ENCODE measurements at regions not wholly inside any gene's neighbourhood (a gene's known extent, or its start where the extent isn't known, plus 50 kb on each side); places are given as distances from the start of the nearest gene placed in this dataset.

GRCh38 chr2:191626497-191627151 lies 51.3 kb upstream of the NABP1 start:
- H3K27ac ChIP-seq (ENCODE audit: low read length) = no peak overlapping the region
- no peak overlapping the region for H3K4me3 ChIP-seq (ENCODE audit: low read length)
- H3K79me2 ChIP-seq (ENCODE audit: low read length) = no peaks in the 10 kb centered on the region
- H2AFZ ChIP-seq (ENCODE audit: low read depth, low read length) = no peak overlapping the region
- TF ChIP-seq, protein P1, sequence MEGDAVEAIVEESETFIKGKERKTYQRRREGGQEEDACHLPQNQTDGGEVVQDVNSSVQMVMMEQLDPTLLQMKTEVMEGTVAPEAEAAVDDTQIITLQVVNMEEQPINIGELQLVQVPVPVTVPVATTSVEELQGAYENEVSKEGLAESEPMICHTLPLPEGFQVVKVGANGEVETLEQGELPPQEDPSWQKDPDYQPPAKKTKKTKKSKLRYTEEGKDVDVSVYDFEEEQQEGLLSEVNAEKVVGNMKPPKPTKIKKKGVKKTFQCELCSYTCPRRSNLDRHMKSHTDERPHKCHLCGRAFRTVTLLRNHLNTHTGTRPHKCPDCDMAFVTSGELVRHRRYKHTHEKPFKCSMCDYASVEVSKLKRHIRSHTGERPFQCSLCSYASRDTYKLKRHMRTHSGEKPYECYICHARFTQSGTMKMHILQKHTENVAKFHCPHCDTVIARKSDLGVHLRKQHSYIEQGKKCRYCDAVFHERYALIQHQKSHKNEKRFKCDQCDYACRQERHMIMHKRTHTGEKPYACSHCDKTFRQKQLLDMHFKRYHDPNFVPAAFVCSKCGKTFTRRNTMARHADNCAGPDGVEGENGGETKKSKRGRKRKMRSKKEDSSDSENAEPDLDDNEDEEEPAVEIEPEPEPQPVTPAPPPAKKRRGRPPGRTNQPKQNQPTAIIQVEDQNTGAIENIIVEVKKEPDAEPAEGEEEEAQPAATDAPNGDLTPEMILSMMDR (IDR thresholded peaks at IDR 0.05; ENCODE audit: low read depth, low read length) = no peak
- TF ChIP-seq EZH2phosphoT487 (IDR thresholded peaks at IDR 0.05; ENCODE audit: low read depth) = no peak
- peaks cover 66% of the 10 kb centered on the region for H3K4me1 ChIP-seq (ENCODE audit: low read length)
- no peak overlapping the region for H3K9ac ChIP-seq (ENCODE audit: low read length)
- H3K9me3 ChIP-seq (ENCODE audit: insufficient read depth, low read length) = no peaks in the 10 kb centered on the region
- H3K36me3 ChIP-seq (replicated peaks; ENCODE audit: low read depth, low read length) = no peaks in the 10 kb centered on the region
- H3K4me2 ChIP-seq (ENCODE audit: low read length) = no peak overlapping the region
- H4K20me1 ChIP-seq (ENCODE audit: insufficient read depth, low read length) = no peaks in the 10 kb centered on the region
- H3K27me3 ChIP-seq (ENCODE audit: low read depth, low read length) = no peaks in the 10 kb centered on the region

GRCh38 chr2:191627518-191627917 lies 50.4 kb upstream of the NABP1 start:
- Histone ChIP-seq H3K4me3 (ENCODE audit: low read length) (no peak overlapping the region), H4K20me1 (ENCODE audit: insufficient read depth, low read length) (no peaks in the 10 kb centered on the region), H3K9ac (ENCODE audit: low read length) (no peak overlapping the region), H3K4me1 (ENCODE audit: low read length) (peaks cover 62% of the 10 kb centered on the region), H3K9me3 (ENCODE audit: insufficient read depth, low read length) (no peaks in the 10 kb centered on the region), H3K4me2 (ENCODE audit: low read length) (no peak overlapping the region), H3K27me3 (ENCODE audit: low read depth, low read length) (no peaks in the 10 kb centered on the region), H2AFZ (ENCODE audit: low read depth, low read length) (no peak overlapping the region), H3K36me3 (replicated peaks; ENCODE audit: low read depth, low read length) (no peaks in the 10 kb centered on the region), H3K27ac (ENCODE audit: low read length) (no peak overlapping the region), H3K79me2 (ENCODE audit: low read length) (no peaks in the 10 kb centered on the region)
- TF ChIP-seq, protein P1 (IDR thresholded peaks at IDR 0.05; ENCODE audit: low read depth, low read length) = no peak
- TF ChIP-seq EZH2phosphoT487 (IDR thresholded peaks at IDR 0.05; ENCODE audit: low read depth) = no peak

Data from OCI-LY3 (cell line).